Cardiac muscle cell (in vitro differentiated cells and primary cell): ENCODE measurements at regions not wholly inside any gene's neighbourhood (a gene's known extent, or its start where the extent isn't known, plus 50 kb on each side); places are given as distances from the start of the nearest gene placed in this dataset.

Experiments used
- DNase-seq, 2 donors: peaks; one replicate each; pipeline versions ENCODE4 v3.0.0 to v3.0.0-alpha.2; 2010 to 2017; ENCODE audit warnings: low read depth in 1 of 2, low spot score in 1 of 2
- H3K27ac ChIP-seq: fragments of 200-600 bp; sonication (generic); 2 replicates; pipeline ENCODE4 v1.5.1; 2016
- H3K27me3 ChIP-seq: fragments of 200-600 bp; sonication (generic); 2 replicates; pipeline ENCODE4 v1.6.0; 2016; ENCODE audit warnings: control low read depth
- H3K36me3 ChIP-seq: fragments of 200-600 bp; sonication (generic); 2 replicates; pipeline ENCODE4 v1.5.1; 2016; ENCODE audit warnings: control low read depth
- H3K4me1 ChIP-seq: fragments of 200-600 bp; sonication (generic); 2 replicates; pipeline ENCODE4 v1.8.1; 2017; ENCODE audit warnings: low read depth, mild to moderate bottlenecking, mixed run types
- H3K4me3 ChIP-seq: fragments of 200-600 bp; sonication (generic); 2 replicates; pipeline ENCODE4 v1.5.1; 2016; ENCODE audit warnings: mild to moderate bottlenecking
- H3K9me3 ChIP-seq: fragments of 200-600 bp; sonication (generic); 2 replicates; pipeline ENCODE4 v1.5.1; 2017; ENCODE audit warnings: low read depth, mild to moderate bottlenecking, control low read depth
- CTCF ChIP-seq: IDR thresholded peaks from 2 replicates; pipeline ENCODE4 v1.5.1; 2012; ENCODE audit warnings: low read depth, mild to moderate bottlenecking, low read length

GRCh38 chr14:48853159-48853558, 733.0 kb downstream of the RPS29 start:
- no peaks in the 10 kb centered on the region for H3K27me3 ChIP-seq
- no peaks in the 10 kb centered on the region for H3K9me3 ChIP-seq
- no peak overlapping the region for H3K27ac ChIP-seq
- H3K36me3 ChIP-seq = no peaks in the 10 kb centered on the region
- H3K4me3 ChIP-seq = no peak overlapping the region
- no peak for DNase-seq
- TF ChIP-seq CTCF = no peak
- H3K4me1 ChIP-seq = peaks cover 6% of the 10 kb centered on the region

DNA sequence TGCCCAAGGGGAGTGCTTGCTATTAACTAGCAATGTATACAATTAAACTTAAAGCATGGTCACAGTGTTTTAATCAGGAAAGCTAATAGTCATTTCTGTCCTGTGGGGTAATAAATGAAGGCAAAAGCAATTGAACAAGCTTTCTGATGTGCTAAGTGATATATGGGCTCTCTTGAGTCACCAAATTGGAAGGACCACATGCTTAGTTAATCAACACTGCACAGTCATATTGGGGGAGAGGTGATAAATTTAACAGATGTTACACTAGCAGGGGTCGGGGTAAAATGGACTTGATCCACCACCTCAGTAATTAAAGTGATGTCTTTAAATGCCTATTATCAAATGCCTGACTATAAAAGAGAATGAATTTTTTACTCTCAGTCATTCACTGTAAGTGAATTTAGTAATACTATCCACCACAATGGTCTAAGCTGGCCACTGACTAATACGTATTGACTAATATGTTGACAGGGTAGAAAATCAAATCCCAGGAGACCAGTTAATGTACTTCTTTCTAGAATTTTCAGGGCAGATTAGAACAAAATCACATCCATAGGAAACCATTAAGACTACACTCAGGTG, 736.3 kb downstream of the RPS29 start:
- Histone ChIP-seq H3K4me3 (no peak overlapping the region), H3K27ac (no peak overlapping the region), H3K36me3 (no peaks in the 10 kb centered on the region), H3K4me1 (no peaks in the 10 kb centered on the region), H3K27me3 (no peaks in the 10 kb centered on the region), H3K9me3 (no peaks in the 10 kb centered on the region)
- no peak for TF ChIP-seq CTCF
- DNase-seq = no peak

- Histone ChIP-seq H3K36me3 (no peaks in the 10 kb centered on the region), H3K4me3 (no peak overlapping the region), H3K9me3 (no peaks in the 10 kb centered on the region), H3K4me1 (no peaks in the 10 kb centered on the region), H3K27ac (no peak overlapping the region), H3K27me3 (no peaks in the 10 kb centered on the region)
- TF ChIP-seq CTCF = no peak
- DNase-seq = peak in 1 of 2 donors; percentile 0
Measured at GRCh38 chr14:48842785-48843184, 743.4 kb downstream of the RPS29 start.

DNA sequence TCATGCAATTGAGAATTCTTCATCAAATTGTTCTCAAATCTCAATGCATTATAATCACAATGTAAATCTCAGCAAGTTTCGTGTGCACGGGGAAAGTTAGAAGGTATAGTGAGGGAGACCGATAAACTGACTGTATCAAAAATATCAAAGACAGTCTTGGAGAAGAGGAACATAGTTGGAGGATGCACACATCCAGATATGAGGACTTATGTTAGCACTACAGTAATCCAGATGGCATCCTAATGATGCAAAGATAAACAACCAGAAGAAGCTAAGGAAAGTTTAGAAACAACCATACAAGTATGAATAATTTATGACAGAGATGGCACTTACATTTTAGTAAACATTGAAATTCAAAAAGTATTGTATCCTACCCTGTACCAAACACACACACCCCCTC, 760.1 kb downstream of the RPS29 start:
- TF ChIP-seq CTCF = no peak

GRCh38 chr14:48814562-48814961, 771.6 kb downstream of the RPS29 start:
- DNase-seq = no peak
- no peak overlapping the region for H3K27ac ChIP-seq
- no peaks in the 10 kb centered on the region for H3K4me1 ChIP-seq

More for the DNA sequence above, 760.1 kb downstream of the RPS29 start:
- no peak for DNase-seq
- no peaks in the 10 kb centered on the region for H3K36me3 ChIP-seq
- H3K9me3 ChIP-seq = no peaks in the 10 kb centered on the region
- H3K4me3 ChIP-seq = no peak overlapping the region
- no peaks in the 10 kb centered on the region for H3K4me1 ChIP-seq
- no peak overlapping the region for H3K27ac ChIP-seq
- no peaks in the 10 kb centered on the region for H3K27me3 ChIP-seq

More at GRCh38 chr14:48814562-48814961, 771.6 kb downstream of the RPS29 start:
- Histone ChIP-seq H3K36me3 (no peaks in the 10 kb centered on the region), H3K27me3 (peaks cover 3% of the 10 kb centered on the region), H3K9me3 (no peaks in the 10 kb centered on the region), H3K4me3 (no peak overlapping the region)
- TF ChIP-seq CTCF = no peak
